ENCODE measurements at regions not wholly inside any gene's neighbourhood (a gene's known extent, or its start where the extent isn't known, plus 50 kb on each side); places are given as distances from the start of the nearest gene placed in this dataset.

DNA sequence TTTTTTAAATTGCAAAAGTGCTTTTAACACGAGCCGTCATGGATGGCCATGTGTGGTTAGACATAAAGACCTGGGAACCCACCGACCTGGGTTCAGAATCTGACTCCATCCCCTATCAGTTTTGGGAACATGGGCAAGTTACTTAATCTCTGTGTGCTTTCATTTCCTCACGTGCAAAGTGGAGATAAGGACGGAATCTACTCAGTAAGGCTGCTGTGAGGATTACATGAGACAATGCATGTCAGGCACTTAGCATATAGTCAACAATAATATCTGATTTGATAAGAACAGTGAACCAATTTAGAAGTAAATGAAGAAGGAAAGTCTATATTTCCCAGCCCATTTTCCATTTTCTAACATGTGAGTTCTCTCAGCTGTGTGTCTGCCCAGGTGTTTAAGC lies 235.4 kb downstream of the SUDS3 start:
- Histone ChIP-seq H3K27me3 (ENCODE audit: control insufficient read depth in 4 of 4, insufficient read depth in 4 of 4, low read length in 3 of 4) (no peaks in the 10 kb centered on the region), H3K36me3 (ENCODE audit: control insufficient read depth in 4 of 4, insufficient read depth in 3 of 4, low read depth in 1 of 4, low read length in 3 of 4) (no peaks in the 10 kb centered on the region), H3K9me3 (ENCODE audit: control insufficient read depth in 4 of 4, low read length in 3 of 4) (peaks cover 0 to 4% (median 3%) of the 10 kb centered on the region in 4 donors), H3K4me3 (ENCODE audit: low read depth in 1 of 3, low read length in 3 of 3) (no peak overlapping the region), H3K9ac (ENCODE audit: low read depth in 1 of 2, low read length in 2 of 2) (no peak overlapping the region), H3K4me1 (ENCODE audit: control insufficient read depth in 4 of 4, insufficient read depth in 4 of 4, low read length in 3 of 4) (no peaks in the 10 kb centered on the region), H3K27ac (ENCODE audit: low read depth in 1 of 2, low read length in 2 of 2) (no peak overlapping the region)
- no peak for DNase-seq (ENCODE audit: low spot score)
- 63% methylated on average over 5 of the region's 5 CpGs for WGBS
- TF ChIP-seq HNF4A (conservative IDR thresholded peaks at IDR 0.05) (no peak), FOXA1 (IDR thresholded peaks at IDR 0.05) (no peak), TAF1 (conservative IDR thresholded peaks at IDR 0.05) (no peak), JUND (IDR thresholded peaks at IDR 0.05) (no peak), HNF4G (IDR thresholded peaks at IDR 0.05) (no peak), SP1 (IDR thresholded peaks at IDR 0.05) (no peak), RAD21 (IDR thresholded peaks at IDR 0.05) (no peak), RXRA (IDR thresholded peaks at IDR 0.05) (no peak), YY1 (IDR thresholded peaks at IDR 0.05) (no peak), GABPA (IDR thresholded peaks at IDR 0.05 in 1 of 2, conservative IDR thresholded peaks at IDR 0.05 in 1 of 2) (no peak), NR2F2 (IDR thresholded peaks at IDR 0.05) (no peak)

DNA sequence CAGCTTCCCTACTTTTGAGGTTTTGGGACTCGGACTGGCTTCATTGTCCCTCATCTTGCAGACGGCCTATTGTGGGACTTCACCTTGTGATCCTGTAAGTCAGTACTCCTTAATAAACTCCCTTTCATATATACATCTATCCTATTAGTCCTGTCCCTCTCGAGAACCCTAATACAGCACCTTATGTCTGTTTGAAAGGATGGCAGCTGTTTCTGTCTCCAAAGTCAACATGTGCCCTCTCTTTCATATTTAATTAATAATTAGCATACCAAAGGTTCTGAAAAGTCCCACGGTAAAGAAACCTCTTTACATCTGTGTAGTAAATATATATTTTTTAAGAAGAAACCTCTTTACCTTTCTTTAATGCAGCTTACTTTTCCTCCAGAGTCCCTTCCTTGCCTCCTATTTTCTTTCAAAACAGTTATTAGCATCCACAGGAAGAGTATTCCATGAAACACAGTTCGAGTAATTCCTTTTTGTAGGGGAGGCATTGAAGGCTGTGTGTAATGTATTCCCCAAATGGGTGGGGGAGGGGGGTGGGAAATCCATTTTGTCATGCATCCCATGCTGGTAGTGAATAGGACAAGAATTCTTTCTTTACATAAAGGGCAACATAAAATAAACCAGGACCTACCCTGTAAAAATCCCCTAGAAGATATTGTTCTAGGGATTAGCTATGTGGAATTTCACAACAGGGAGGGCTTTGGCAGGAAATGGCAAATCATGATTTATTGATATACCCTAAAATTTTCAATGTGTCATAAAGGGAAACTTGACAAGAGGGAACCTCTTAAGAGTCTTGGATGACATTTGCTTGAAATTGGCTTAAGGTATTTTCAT lies 241.5 kb downstream of the SUDS3 start:
- WGBS = 63% methylated on average over 5 of the region's 5 CpGs
- Histone ChIP-seq H3K4me1 (ENCODE audit: control insufficient read depth in 4 of 4, insufficient read depth in 4 of 4, low read length in 3 of 4) (no peaks in the 10 kb centered on the region), H3K27ac (ENCODE audit: low read depth in 1 of 2, low read length in 2 of 2) (no peak overlapping the region), H3K27me3 (ENCODE audit: control insufficient read depth in 4 of 4, insufficient read depth in 4 of 4, low read length in 3 of 4) (no peaks in the 10 kb centered on the region), H3K4me3 (ENCODE audit: low read depth in 1 of 3, low read length in 3 of 3) (no peak overlapping the region), H3K36me3 (ENCODE audit: control insufficient read depth in 4 of 4, insufficient read depth in 3 of 4, low read depth in 1 of 4, low read length in 3 of 4) (no peaks in the 10 kb centered on the region), H3K9ac (ENCODE audit: low read depth in 1 of 2, low read length in 2 of 2) (no peak overlapping the region), H3K9me3 (ENCODE audit: control insufficient read depth in 4 of 4, low read length in 3 of 4) (no peaks in the 10 kb centered on the region)
- TF ChIP-seq REST (IDR thresholded peaks at IDR 0.05) (no peak), YY1 (IDR thresholded peaks at IDR 0.05) (no peak), GABPA (IDR thresholded peaks at IDR 0.05 in 1 of 2, conservative IDR thresholded peaks at IDR 0.05 in 1 of 2) (no peak), NR2F2 (IDR thresholded peaks at IDR 0.05) (no peak), FOXA1 (IDR thresholded peaks at IDR 0.05) (no peak), JUND (IDR thresholded peaks at IDR 0.05) (no peak), EGR1 (IDR thresholded peaks at IDR 0.05; ENCODE audit: low read depth in 2 of 2) (no peak), FOXA2 (IDR thresholded peaks at IDR 0.05) (no peak), RXRA (IDR thresholded peaks at IDR 0.05) (no peak), HNF4G (IDR thresholded peaks at IDR 0.05) (no peak), ATF3 (IDR thresholded peaks at IDR 0.05) (no peak), SP1 (IDR thresholded peaks at IDR 0.05) (no peak), HNF4A (conservative IDR thresholded peaks at IDR 0.05) (no peak), TAF1 (conservative IDR thresholded peaks at IDR 0.05) (no peak), RAD21 (IDR thresholded peaks at IDR 0.05) (no peak)
- TF ChIP-seq, protein P1, sequence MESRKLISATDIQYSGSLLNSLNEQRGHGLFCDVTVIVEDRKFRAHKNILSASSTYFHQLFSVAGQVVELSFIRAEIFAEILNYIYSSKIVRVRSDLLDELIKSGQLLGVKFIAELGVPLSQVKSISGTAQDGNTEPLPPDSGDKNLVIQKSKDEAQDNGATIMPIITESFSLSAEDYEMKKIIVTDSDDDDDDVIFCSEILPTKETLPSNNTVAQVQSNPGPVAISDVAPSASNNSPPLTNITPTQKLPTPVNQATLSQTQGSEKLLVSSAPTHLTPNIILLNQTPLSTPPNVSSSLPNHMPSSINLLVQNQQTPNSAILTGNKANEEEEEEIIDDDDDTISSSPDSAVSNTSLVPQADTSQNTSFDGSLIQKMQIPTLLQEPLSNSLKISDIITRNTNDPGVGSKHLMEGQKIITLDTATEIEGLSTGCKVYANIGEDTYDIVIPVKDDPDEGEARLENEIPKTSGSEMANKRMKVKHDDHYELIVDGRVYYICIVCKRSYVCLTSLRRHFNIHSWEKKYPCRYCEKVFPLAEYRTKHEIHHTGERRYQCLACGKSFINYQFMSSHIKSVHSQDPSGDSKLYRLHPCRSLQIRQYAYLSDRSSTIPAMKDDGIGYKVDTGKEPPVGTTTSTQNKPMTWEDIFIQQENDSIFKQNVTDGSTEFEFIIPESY (IDR thresholded peaks at IDR 0.05) = no peak
- TF ChIP-seq, protein P2, sequence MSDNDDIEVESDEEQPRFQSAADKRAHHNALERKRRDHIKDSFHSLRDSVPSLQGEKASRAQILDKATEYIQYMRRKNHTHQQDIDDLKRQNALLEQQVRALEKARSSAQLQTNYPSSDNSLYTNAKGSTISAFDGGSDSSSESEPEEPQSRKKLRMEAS (IDR thresholded peaks at IDR 0.05) = no peak
- TF ChIP-seq, protein P3, sequence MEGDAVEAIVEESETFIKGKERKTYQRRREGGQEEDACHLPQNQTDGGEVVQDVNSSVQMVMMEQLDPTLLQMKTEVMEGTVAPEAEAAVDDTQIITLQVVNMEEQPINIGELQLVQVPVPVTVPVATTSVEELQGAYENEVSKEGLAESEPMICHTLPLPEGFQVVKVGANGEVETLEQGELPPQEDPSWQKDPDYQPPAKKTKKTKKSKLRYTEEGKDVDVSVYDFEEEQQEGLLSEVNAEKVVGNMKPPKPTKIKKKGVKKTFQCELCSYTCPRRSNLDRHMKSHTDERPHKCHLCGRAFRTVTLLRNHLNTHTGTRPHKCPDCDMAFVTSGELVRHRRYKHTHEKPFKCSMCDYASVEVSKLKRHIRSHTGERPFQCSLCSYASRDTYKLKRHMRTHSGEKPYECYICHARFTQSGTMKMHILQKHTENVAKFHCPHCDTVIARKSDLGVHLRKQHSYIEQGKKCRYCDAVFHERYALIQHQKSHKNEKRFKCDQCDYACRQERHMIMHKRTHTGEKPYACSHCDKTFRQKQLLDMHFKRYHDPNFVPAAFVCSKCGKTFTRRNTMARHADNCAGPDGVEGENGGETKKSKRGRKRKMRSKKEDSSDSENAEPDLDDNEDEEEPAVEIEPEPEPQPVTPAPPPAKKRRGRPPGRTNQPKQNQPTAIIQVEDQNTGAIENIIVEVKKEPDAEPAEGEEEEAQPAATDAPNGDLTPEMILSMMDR (IDR thresholded peaks at IDR 0.05; ENCODE audit: low read depth, low read length, missing input control) = no peak
- DNase-seq (ENCODE audit: low spot score) = no peak
